Fibroblast of upper back skin (primary cell): ENCODE measurements at regions not wholly inside any gene's neighbourhood (a gene's known extent, or its start where the extent isn't known, plus 50 kb on each side); places are given as distances from the start of the nearest gene placed in this dataset.
"Not testable (repeated sequence)": the region's sequence is repeated elsewhere in the genome, so short reads cannot be mapped to it uniquely, and the experiment has no call there.

Experiments used
- DNase-seq: peaks from one replicate; pipeline ENCODE4 v3.0.0-alpha.2; 2013

DNA sequence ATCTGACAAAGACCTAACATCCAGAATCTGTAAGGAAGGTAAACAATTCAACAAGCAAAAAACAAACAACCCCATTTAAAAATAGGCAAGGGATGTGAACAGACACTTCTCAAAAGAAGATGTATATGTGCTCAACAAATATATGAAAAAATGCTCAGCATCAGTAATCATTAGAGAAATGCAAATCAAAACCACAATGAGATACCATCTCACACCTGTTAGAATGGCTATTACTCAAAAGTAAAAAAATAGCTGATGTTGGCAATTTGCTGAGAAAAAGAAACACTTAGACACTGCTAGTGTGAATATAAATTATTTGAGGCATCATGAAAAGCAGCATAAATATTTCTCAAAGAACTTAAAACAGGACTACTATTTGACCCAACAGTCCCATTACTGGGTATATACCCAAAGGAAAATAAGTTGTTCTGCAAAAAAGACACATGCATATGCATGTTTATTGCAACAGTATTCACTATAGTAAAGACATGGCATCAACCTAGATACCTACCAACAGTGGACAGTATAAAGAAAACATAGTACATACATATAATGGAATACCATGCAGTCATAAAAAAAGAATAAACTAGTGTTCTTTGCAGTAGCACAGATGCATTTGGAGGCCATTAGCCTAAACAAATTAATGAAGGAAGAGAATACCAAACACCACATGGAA is 980.1 kb downstream of the KCNMA1 start:
- no peak for DNase-seq

GRCh38 chr10:76651154-76651553 is 986.5 kb downstream of the KCNMA1 start:
- peak; percentile 68 for DNase-seq

DNA sequence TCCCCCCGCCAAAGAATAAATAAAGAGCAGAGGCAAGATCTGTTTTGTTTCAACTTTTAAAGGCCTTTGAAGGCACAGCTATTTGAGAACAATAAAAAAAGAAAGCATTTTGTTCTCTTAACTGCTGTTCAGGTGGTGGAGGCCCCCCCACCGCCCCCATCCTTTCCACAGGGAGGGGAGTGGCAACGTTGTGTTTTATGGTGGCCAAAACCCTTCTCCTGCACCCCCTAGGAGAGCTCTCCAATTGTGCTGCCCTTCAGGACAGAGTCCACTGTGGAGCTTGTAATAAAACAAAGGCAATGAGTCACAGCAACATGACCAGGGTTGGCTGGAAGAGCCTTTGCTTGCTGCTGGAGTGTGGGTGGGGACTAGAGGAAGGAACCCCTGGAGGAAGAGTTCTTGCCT is 987.9 kb downstream of the KCNMA1 start:
- DNase-seq = peak; percentile 87

DNA sequence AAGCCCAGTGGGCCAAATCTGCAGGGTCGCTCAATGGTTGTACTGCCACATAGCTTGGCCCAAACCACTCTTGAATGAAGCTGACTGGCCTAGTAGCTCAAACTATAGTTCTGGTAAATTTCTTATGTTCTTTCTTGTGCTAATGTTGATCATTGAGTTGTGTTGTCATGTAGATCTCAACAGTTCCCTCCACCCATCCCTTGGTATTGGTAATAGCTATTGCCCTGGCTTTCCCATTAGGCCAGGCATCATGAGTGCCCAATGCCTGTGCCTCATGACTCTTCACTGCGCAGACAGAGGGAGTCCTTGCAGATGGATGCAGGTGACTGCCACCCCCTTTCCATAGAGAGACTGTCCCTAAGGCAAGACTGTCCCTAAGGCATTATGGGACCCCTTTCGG is 988.4 kb downstream of the KCNMA1 start:
- no peak for DNase-seq

DNA sequence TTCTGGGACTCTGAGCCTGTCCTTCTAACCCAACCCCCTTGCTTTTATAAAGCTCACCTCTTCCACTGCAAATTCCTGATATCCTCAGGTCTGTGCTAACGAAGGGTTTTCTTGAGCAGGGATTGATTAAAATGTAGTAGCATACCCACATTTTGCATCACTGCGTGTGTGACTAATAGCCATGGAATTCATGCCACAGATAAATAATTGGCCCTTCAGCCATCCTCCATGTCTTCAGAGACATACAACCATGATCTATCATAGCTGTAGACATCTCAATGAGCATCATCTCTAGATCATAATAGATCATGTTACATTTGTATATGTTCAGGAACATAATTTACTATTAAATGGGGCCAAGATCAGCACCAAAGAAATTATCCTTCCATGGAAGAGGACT is 990.3 kb downstream of the KCNMA1 start:
- peak; percentile 85 for DNase-seq

GRCh38 chr10:76645341-76645740 is 992.3 kb downstream of the KCNMA1 start:
- no peak for DNase-seq

GRCh38 chr10:76644476-76644875 is 993.1 kb downstream of the KCNMA1 start:
- DNase-seq = no peak

DNA sequence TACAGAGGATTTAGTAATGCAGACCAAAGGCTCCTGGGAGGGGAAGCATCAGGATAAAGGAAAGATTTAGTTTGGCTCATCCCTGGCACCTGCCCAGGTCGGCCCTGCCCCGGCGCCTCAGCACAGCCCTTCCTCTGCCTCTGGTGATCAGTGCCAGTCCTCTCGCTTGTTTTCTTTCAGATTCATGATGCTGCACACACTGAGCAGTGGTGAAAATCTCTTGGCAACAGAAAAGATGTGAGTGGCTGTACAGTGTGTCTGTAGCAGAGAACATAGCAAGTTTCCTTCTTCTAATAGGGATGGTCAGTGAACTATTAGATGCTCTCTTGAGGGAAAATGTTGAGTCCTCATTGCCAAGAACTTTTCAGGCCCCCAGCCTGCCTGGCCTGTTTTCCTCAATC is 994.1 kb downstream of the KCNMA1 start:
- DNase-seq = no peak

DNA sequence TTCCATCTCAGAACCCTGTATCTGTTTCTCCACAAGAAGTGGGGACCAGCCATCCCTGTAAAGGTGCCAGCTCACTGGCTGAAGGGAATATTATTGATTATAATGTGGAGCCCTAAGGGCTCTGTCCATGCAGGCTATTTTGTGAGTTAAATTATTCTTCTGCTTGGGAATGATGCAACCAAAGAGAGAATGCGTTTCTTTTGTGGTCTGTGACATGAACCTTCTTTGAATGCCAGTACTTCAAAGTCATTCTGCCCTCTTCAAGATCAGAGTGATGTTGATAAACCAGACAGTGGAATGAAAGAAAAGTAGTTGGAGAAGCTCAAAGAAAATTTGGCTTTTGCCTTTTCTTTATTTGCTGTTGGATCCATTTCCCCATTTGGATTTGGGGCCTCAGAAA is 995.2 kb downstream of the KCNMA1 start:
- no peak for DNase-seq

DNA sequence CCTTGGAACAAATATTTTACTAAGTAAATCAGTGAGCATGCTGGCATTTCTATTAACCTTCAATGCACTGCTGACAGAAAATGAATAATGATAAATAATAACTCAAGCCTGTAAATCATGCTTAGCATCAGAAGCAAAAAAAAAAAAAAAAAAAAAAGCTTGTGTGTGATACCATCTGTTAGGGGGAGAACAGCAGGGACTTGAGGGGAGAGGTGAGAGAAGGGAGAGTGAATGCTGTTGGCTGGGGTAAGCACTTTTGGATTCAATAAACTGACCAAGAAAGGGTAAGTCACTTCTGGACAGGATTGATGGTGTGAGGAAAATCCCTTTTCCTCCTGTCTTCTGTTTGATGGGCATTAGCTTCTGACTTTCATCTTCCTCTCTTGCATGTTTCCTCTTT is 996.4 kb downstream of the KCNMA1 start:
- DNase-seq = no peak

DNA sequence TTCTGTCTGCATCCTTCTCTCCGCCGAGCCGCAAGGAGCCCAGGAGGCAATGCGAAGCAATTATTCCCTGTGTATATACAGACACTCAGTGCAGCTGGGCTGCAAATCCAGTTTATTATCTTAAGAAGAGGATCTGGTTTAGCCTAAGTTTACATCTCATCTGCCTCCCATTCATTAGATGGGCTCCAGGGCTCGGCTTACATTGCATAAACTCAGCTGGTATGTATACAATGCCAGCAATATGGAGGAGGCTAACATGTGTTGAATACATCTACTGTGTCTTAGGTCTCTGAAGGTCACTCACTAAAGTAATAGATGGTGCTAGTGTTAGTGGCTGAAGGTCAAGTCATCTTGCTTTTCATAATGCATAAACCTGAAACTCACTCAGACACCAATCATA is 996.8 kb downstream of the KCNMA1 start:
- no peak for DNase-seq

DNA sequence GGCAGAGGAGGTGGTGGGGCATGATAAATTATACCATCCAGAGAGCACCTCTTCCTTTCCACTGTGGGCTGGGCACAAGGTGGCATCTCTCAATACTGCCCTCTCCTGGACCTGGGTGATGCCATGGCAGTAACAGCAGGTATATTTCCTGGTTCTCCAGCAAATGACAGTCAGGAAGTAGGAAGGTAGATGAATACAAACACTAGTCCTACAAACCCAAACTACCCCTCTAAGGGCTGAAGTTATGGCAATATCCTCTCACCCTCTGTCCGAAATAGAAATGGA is 1004.9 kb downstream of the KCNMA1 start:
- no peak for DNase-seq

DNA sequence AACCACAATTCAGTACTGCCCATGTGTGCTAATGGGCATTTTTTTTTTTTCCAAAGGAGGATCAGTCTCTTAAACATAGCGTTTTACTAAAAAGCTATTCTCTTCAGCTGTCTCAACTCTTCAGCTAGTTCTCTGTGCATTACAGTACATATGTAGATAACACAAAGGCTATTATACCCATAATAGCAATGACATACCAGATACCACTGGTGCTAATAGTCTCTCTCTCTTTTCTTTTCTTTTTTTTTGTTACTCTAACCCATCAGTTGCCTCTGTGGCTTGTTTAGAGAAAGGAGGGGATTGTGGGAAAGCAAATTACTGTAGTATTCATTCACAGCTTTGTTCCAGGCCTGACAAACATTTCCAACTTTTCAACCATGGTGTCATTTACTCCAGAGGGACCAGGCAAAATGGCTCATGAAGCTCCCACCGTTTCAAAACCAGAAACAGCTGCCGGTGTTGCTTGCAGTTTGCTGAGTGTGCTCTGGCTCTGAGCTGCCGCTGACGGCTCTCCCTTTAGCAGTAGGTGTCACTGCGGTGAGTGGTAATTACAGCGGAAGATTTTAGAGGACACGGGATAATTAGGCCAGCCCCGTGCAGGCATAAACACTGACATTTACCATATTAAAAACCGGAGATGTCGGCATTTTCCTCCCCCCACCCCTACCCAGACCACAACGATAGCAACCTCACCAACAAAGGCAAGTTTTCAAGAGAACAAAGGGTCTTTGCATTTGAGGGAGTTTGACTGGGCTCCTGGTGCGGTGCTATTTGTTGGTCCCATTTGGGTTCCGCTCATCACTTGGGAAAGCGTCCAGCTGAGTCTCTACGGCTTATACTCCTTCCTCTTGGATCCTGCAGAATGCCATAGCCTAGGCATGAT is 1005.5 kb downstream of the KCNMA1 start:
- DNase-seq = no peak

- no peak for DNase-seq
These were observed 1006.5 kb downstream of the KCNMA1 start for GRCh38 chr10:76631036-76631670.

DNA sequence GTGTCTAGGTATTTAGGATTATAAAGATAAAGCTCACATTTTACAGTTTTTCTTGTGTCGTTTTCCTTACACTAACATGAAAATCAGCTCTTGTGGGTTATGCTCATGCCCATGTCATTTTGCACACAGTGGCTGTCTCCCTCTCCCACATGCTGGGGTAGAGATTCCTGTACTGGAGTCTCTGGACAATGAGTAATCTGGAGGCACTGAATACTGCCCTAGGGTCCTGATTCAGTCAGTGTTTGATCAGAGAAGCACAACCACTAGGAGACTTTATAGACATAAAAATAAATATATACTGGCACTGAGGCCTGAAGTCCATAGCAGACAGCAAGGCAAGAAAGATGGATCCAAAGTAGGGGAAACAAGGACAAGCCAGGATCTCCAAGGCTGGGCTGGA is 1008.8 kb downstream of the KCNMA1 start:
- DNase-seq = no peak

DNA sequence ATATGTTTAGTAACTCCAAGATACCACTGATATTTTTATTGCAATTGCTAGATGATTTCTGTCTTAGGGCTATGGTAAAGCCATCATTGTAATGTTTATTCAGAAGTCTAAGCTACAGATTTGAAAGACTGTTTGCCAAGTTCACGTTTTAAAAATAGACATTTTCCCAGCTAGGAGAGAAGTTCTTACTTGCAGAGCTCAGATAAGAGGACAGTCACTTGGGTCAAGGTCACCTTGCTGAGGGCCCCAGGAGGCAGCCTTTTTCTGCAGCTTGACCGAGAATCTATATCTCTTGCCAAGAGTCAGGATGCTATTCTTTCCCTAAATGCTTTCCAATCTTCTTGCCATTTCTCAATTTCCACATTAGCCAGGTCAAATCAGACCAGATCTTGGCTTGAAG is 1011.2 kb downstream of the KCNMA1 start:
- no peak for DNase-seq

GRCh38 chr10:76624470-76624869 is 1013.1 kb downstream of the KCNMA1 start:
- no peak for DNase-seq

GRCh38 chr10:76621886-76622620 is 1015.6 kb downstream of the KCNMA1 start:
- DNase-seq = no peak

GRCh38 chr10:76618641-76619040 is 1019.0 kb downstream of the KCNMA1 start:
- DNase-seq = no peak

DNA sequence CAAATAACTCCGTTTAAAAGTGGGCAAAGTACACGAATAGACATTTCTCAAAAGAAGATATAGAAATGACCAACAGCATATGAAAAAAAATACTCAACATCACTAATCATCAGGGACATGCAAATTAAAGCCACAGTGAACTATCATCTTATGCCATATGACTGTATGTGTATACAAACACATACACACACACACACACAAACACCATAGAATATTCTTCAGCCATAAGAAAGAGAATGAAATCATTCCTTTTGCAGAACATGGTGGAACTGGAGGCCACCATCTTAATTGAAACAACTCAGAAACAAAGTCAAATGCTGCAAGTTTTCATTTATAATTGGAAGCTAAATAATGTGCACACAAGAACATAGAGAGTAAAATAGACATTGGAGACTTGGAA is 1019.4 kb downstream of the KCNMA1 start:
- no peak for DNase-seq

DNA sequence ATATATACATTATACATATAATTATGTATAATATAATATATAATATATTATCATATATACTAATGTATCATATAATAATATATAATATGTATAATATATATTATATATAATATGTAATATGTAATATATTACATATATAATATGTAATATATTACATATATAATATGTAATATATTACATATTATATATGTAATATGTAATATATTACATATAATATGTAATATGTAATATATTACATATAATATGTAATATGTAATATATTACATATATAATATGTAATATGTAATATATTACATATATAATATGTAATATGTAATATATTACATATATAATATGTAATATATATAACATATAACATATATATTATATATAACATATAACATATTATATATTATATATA is 1020.9 kb downstream of the KCNMA1 start:
- not testable (repeated sequence) for DNase-seq

GRCh38 chr10:76615049-76615448 is 1022.6 kb downstream of the KCNMA1 start:
- DNase-seq = no peak
